Right lobe of liver (tissue), 6 donors: ENCODE measurements at regions not wholly inside any gene's neighbourhood (a gene's known extent, or its start where the extent isn't known, plus 50 kb on each side); places are given as distances from the start of the nearest gene placed in this dataset.

Experiments
- ATAC-seq, 4 donors: fragments of 200-7000 bp; cut with Tn5 transposase; one replicate each; pipeline ENCODE4 v1.9.1; 2020; ENCODE audit warnings: mild to moderate bottlenecking in 4 of 4, moderate library complexity in 4 of 4
- DNase-seq, 3 donors: peaks; one replicate each; pipeline ENCODE4 v3.0.0-alpha.2; 2020
- H3K27ac ChIP-seq, 3 donors: fragments of 200-600 bp; one replicate each; pipeline ENCODE4 v1.8.0; 2022
- H3K27me3 ChIP-seq, 2 donors: fragments of 200-600 bp; one replicate each; pipeline ENCODE4 v1.8.0; 2022
- H3K36me3 ChIP-seq, 4 donors: fragments of 200-600 bp; sonication (generic) in 1 of 4; one replicate each; pipeline versions ENCODE4 v1.5.1 to v1.8.0; 2017 to 2022; ENCODE audit warnings: control low read depth in 1 of 4
- H3K4me1 ChIP-seq, 4 donors: fragments of 200-600 bp; sonication (generic) in 1 of 4; one replicate each; pipeline versions ENCODE4 v1.5.1 to v1.8.0; 2017 to 2022; ENCODE audit warnings: control low read depth in 1 of 4
- H3K4me3 ChIP-seq, 3 donors: fragments of 200-600 bp; one replicate each; pipeline ENCODE4 v1.8.0; 2022
- H3K9me3 ChIP-seq, 4 donors: fragments of 200-600 bp; sonication (generic) in 1 of 4; one replicate each; pipeline versions ENCODE4 v1.5.1 to v1.8.0; 2017 to 2022; ENCODE audit warnings: control low read depth in 1 of 4
- CTCF ChIP-seq, 4 donors: fragments of 200-600 bp in 3 of 4; fragments of 450-650 bp in 1 of 4; IDR thresholded peaks; one replicate each; pipeline versions ENCODE4 v1.5.1 to v1.8.0; 2016 to 2022; ENCODE audit warnings: antibody characterized with exemption in 4 of 4, mild to moderate bottlenecking in 2 of 4
- POLR2A ChIP-seq: fragments of 450-650 bp; IDR thresholded peaks from one replicate; pipeline ENCODE4 v1.6.1; 2017; ENCODE audit warnings: antibody characterized with exemption, mild to moderate bottlenecking
- WGBS: methylation state at CpG from one replicate; pipeline ENCODE4 v1.1.6; 2018; ENCODE audit warnings: low coverage, low lambda C conversion rate; ENCODE audit not compliant: insufficient coverage; ENCODE audit errors: missing lambda C conversion rate; 5-methylcytosine and 5-hydroxymethylcytosine counted together
- intact Hi-C, 2 donors: fragments of 100-400 bp; cut with DNase I; formaldehyde crosslinking; loops; one replicate each; pipeline versions ENCODE4 v1.11.2 to v1.14.1; 2022
- donor health status: DM: no; HTN: yes; CAD: no.
- donor health status: DM: no; HTN: no; CAD: no.
- donor health status: DM: no; HTN: no; CAD: no.
- donor health status: DM: no; HTN: yes; CAD: no.
- donor health status: DM: no; HTN: yes; CAD: no.

GRCh38 chr2:187177253-187177652 lies 270.8 kb downstream of the CALCRL start:
- Histone ChIP-seq H3K9me3 (no peaks in the 10 kb centered on the region), H3K27me3 (no peaks in the 10 kb centered on the region), H3K27ac (no peak overlapping the region), H3K36me3 (no peaks in the 10 kb centered on the region), H3K4me3 (no peak overlapping the region), H3K4me1 (no peaks in the 10 kb centered on the region)
- DNase-seq (no peak), ATAC-seq (peak in 1 of 4 donors; percentile 34)
- intact Hi-C loops: no loop called here
- WGBS: 80% methylated on average over 2 of the region's 10 CpGs
- TF ChIP-seq CTCF (IDR thresholded peaks at IDR 0.05) (no peak), POLR2A (no peak)

GRCh38 chr2:187174582-187174981 lies 273.5 kb downstream of the CALCRL start:
- WGBS: 100% methylated on average over 1 of the region's 1 CpG
- Histone ChIP-seq H3K27me3 (no peaks in the 10 kb centered on the region), H3K4me1 (no peaks in the 10 kb centered on the region), H3K27ac (no peak overlapping the region), H3K9me3 (no peaks in the 10 kb centered on the region), H3K36me3 (no peaks in the 10 kb centered on the region), H3K4me3 (no peak overlapping the region)
- intact Hi-C loops: no loop called here
- TF ChIP-seq POLR2A: no peak
- peak in 2 of 4 donors; percentile 7 to 24 for TF ChIP-seq CTCF (IDR thresholded peaks at IDR 0.05)
- no peak for ATAC-seq
- DNase-seq: no peak

GRCh38 chr2:187171318-187171717 lies 276.7 kb downstream of the CALCRL start:
- TF ChIP-seq CTCF (IDR thresholded peaks at IDR 0.05): no peak
- no peak for TF ChIP-seq POLR2A
- Histone ChIP-seq H3K27ac (no peak overlapping the region), H3K4me1 (no peaks in the 10 kb centered on the region), H3K36me3 (no peaks in the 10 kb centered on the region), H3K9me3 (no peaks in the 10 kb centered on the region), H3K27me3 (no peaks in the 10 kb centered on the region), H3K4me3 (no peak overlapping the region)
- ATAC-seq (no peak), DNase-seq (no peak)
- intact Hi-C loops: no loop called here
- WGBS: 54% methylated on average over 3 of the region's 3 CpGs

GRCh38 chr2:187169864-187170263 lies 278.2 kb downstream of the CALCRL start:
- TF ChIP-seq POLR2A: no peak
- TF ChIP-seq CTCF (IDR thresholded peaks at IDR 0.05): no peak
- Histone ChIP-seq H3K27ac (no peak overlapping the region), H3K27me3 (no peaks in the 10 kb centered on the region), H3K4me3 (no peak overlapping the region), H3K9me3 (no peaks in the 10 kb centered on the region), H3K36me3 (no peaks in the 10 kb centered on the region), H3K4me1 (no peaks in the 10 kb centered on the region)
- intact Hi-C loops: no loop called here
- 79% methylated on average over 2 of the region's 3 CpGs for WGBS
- DNase-seq (no peak), ATAC-seq (peak in 1 of 4 donors; percentile 25)
